OCI-LY7 (cell line): ENCODE measurements at regions not wholly inside any gene's neighbourhood (a gene's known extent, or its start where the extent isn't known, plus 50 kb on each side); places are given as distances from the start of the nearest gene placed in this dataset.

Experiments
- BruUV-seq: library from RNA; stranded (reverse); fragments of 400-500 nt; replicated peaks from 2 replicates; lab custom pipeline; 2021; lab: Mats Ljungman, UMichigan
- CTCF ChIA-PET: fragments of 300-600 bp; sonication (Branson Sonifier 250); formaldehyde crosslinking; loops from one replicate; lab custom pipeline; 2022; ENCODE audit warnings: antibody characterized with exemption; ENCODE audit not compliant: unreplicated experiment; lab: Charles Lee
- POLR2A ChIA-PET: fragments of 300-600 bp; sonication (Branson Sonifier 250); formaldehyde crosslinking; loops from one replicate; lab custom pipeline; 2022; ENCODE audit warnings: antibody characterized with exemption; lab: Charles Lee
- DNase-seq: peaks from one replicate; pipeline ENCODE4 v3.0.0-alpha.2; 2015; ENCODE audit warnings: low spot score
- H2AFZ ChIP-seq: fragments of 200-600 bp; sonication (generic), shearing (Covaris generic); 2 replicates; pipeline ENCODE4 v1.6.1; 2014; ENCODE audit warnings: mild to moderate bottlenecking, antibody characterized with exemption, low read length, moderate library complexity
- H3K27ac ChIP-seq: fragments of 200-600 bp; sonication (generic); 2 replicates; pipeline ENCODE4 v1.5.1; 2014; ENCODE audit warnings: mixed run types, low read depth, mild to moderate bottlenecking, moderate library complexity, low read length, inconsistent platforms; ENCODE audit not compliant: poor library complexity, severe bottlenecking
- H3K36me3 ChIP-seq: fragments of 200-600 bp; sonication (generic); 2 replicates; pipeline ENCODE4 v1.6.1; 2014; ENCODE audit warnings: mild to moderate bottlenecking, antibody characterized with exemption, low read length, moderate library complexity, mixed read lengths; ENCODE audit not compliant: insufficient read depth
- H3K4me1 ChIP-seq: fragments of 200-600 bp; sonication (generic); 2 replicates; pipeline ENCODE4 v1.5.1; 2014; ENCODE audit warnings: mild to moderate bottlenecking, low read length; ENCODE audit not compliant: insufficient read depth, poor library complexity, severe bottlenecking
- H3K4me2 ChIP-seq: fragments of 200-600 bp; sonication (generic); 2 replicates; pipeline ENCODE4 v1.6.1; 2014; ENCODE audit warnings: mild to moderate bottlenecking, low read length
- H3K4me3 ChIP-seq: fragments of 200-600 bp; sonication (generic); 2 replicates; pipeline ENCODE4 v1.5.1; 2014; ENCODE audit warnings: mild to moderate bottlenecking, low read depth, low read length; ENCODE audit not compliant: poor library complexity, severe bottlenecking
- H3K79me2 ChIP-seq: fragments of 200-600 bp; sonication (generic); 2 replicates; pipeline ENCODE4 v1.6.1; 2016; ENCODE audit warnings: low read depth, mild to moderate bottlenecking, low read length, moderate library complexity, mixed read lengths; ENCODE audit not compliant: insufficient read depth
- H3K9me2 ChIP-seq: fragments of 200-600 bp; sonication (generic); 2 replicates; pipeline ENCODE4 v1.6.1; 2016; ENCODE audit warnings: mild to moderate bottlenecking, low read length, mixed read lengths; ENCODE audit not compliant: insufficient read depth
- H3K9me3 ChIP-seq: fragments of 200-600 bp; sonication (generic); 2 replicates; pipeline ENCODE4 v1.6.1; 2014; ENCODE audit warnings: mild to moderate bottlenecking, mixed run types, low read length, mixed read lengths
- H4K20me1 ChIP-seq: fragments of 200-600 bp; sonication (generic); 2 replicates; pipeline ENCODE4 v1.6.1; 2014; ENCODE audit warnings: mild to moderate bottlenecking, antibody characterized with exemption, low read length, moderate library complexity, mixed read lengths; ENCODE audit not compliant: insufficient read depth
- CTCF ChIP-seq: fragments of 200-600 bp; sonication (generic); conservative IDR thresholded peaks from 2 replicates; pipeline ENCODE4 v1.5.1; 2014; ENCODE audit warnings: mild to moderate bottlenecking, antibody characterized with exemption, low read length, moderate library complexity, mixed read lengths
- EZH2phosphoT487 ChIP-seq: fragments of 200-600 bp; sonication (generic); IDR thresholded peaks from 2 replicates; pipeline ENCODE4 v1.6.1; 2018; ENCODE audit warnings: low read depth, borderline replicate concordance, mild to moderate bottlenecking, mixed run types, antibody characterized with exemption, low read length, moderate library complexity, mixed read lengths
- intact Hi-C: fragments of 100-400 bp; cut with micrococcal nuclease; formaldehyde crosslinking; loops from one replicate; pipeline ENCODE4 v1.10.0; 2022; ENCODE audit not compliant: unreplicated experiment

- DNase-seq = no peak
These were observed 589.8 kb downstream of the LMO7 start for GRCh38 chr13:76225815-76226489.

GRCh38 chr13:76223999-76224398, 587.9 kb downstream of the LMO7 start:
- Histone ChIP-seq H3K9me2 (no peaks in the 10 kb centered on the region), H3K4me2 (no peak overlapping the region), H3K4me1 (no peaks in the 10 kb centered on the region), H3K79me2 (no peaks in the 10 kb centered on the region), H3K27ac (no peak overlapping the region), H3K9me3 (no peaks in the 10 kb centered on the region), H3K36me3 (no peaks in the 10 kb centered on the region), H4K20me1 (no peaks in the 10 kb centered on the region), H2AFZ (no peak overlapping the region), H3K4me3 (no peak overlapping the region)
- DNase-seq = no peak
- TF ChIP-seq EZH2phosphoT487 (no peak), CTCF (no peak)
- BruUV-seq = no TSS peak
- intact Hi-C loops = no loop called here
- POLR2A ChIA-PET = interaction anchor here (1.0 kb wide), 1 partner anchor 20 kb away, joined by 3 read pairs; no protein-coding TSS in a partner anchor
- CTCF ChIA-PET = no interaction called here

More at GRCh38 chr13:76225815-76226489, 589.8 kb downstream of the LMO7 start:
- no peaks in the 10 kb centered on the region for H4K20me1 ChIP-seq
- no TSS peak for BruUV-seq
- no peaks in the 10 kb centered on the region for H3K9me3 ChIP-seq
- intact Hi-C loops = no loop called here
- ChIA-PET POLR2A (no interaction called here), CTCF (no interaction called here)
- no peaks in the 10 kb centered on the region for H3K36me3 ChIP-seq
- H2AFZ ChIP-seq = no peak overlapping the region
- no peak overlapping the region for H3K4me2 ChIP-seq
- H3K9me2 ChIP-seq = no peaks in the 10 kb centered on the region
- no peak overlapping the region for H3K27ac ChIP-seq
- no peaks in the 10 kb centered on the region for H3K4me1 ChIP-seq
- no peaks in the 10 kb centered on the region for H3K79me2 ChIP-seq
- no peak for TF ChIP-seq EZH2phosphoT487
- TF ChIP-seq CTCF = no peak
- H3K4me3 ChIP-seq = no peak overlapping the region

GRCh38 chr13:76223565-76223964, 587.4 kb downstream of the LMO7 start:
- ChIA-PET POLR2A (no interaction called here), CTCF (no interaction called here)
- no peaks in the 10 kb centered on the region for H4K20me1 ChIP-seq
- TF ChIP-seq CTCF (0 out of 2 replicates have a peak, but pooled peaks have one; percentile 11), EZH2phosphoT487 (no peak)
- H3K9me3 ChIP-seq = no peaks in the 10 kb centered on the region
- no peak overlapping the region for H2AFZ ChIP-seq
- no peak overlapping the region for H3K4me3 ChIP-seq
- no peaks in the 10 kb centered on the region for H3K79me2 ChIP-seq
- no TSS peak for BruUV-seq
- no peak for DNase-seq
- H3K4me1 ChIP-seq = no peaks in the 10 kb centered on the region
- no peaks in the 10 kb centered on the region for H3K36me3 ChIP-seq
- H3K4me2 ChIP-seq = no peak overlapping the region
- no peaks in the 10 kb centered on the region for H3K9me2 ChIP-seq
- intact Hi-C loops = no loop called here
- H3K27ac ChIP-seq = no peak overlapping the region
